Omental fat pad (tissue), 3 donors: ENCODE measurements at regions not wholly inside any gene's neighbourhood (a gene's known extent, or its start where the extent isn't known, plus 50 kb on each side); places are given as distances from the start of the nearest gene placed in this dataset.

Experiments
- ATAC-seq: fragments of 150-250 bp; one replicate; pipeline ENCODE4 v1.9.1; 2016; ENCODE audit warnings: mild to moderate bottlenecking, moderate library complexity; ENCODE audit not compliant: low FRiP score
- DNase-seq: peaks from one replicate; pipeline ENCODE4 v3.0.0-alpha.2; 2019; ENCODE audit warnings: low spot score
- TF ChIP-seq, protein P1 (sequence below), 3 donors: fragments of 450-650 bp; IDR thresholded peaks; one replicate each; pipeline ENCODE4 v1.5.1; 2016 to 2017; ENCODE audit warnings: antibody characterized with exemption in 3 of 3, mild to moderate bottlenecking in 3 of 3, moderate library complexity in 2 of 3

GRCh38 chr1:199319341-199319740, 680.5 kb downstream of the PTPRC start:
- no peak for DNase-seq
- no peak for ATAC-seq
- TF ChIP-seq, protein P1, sequence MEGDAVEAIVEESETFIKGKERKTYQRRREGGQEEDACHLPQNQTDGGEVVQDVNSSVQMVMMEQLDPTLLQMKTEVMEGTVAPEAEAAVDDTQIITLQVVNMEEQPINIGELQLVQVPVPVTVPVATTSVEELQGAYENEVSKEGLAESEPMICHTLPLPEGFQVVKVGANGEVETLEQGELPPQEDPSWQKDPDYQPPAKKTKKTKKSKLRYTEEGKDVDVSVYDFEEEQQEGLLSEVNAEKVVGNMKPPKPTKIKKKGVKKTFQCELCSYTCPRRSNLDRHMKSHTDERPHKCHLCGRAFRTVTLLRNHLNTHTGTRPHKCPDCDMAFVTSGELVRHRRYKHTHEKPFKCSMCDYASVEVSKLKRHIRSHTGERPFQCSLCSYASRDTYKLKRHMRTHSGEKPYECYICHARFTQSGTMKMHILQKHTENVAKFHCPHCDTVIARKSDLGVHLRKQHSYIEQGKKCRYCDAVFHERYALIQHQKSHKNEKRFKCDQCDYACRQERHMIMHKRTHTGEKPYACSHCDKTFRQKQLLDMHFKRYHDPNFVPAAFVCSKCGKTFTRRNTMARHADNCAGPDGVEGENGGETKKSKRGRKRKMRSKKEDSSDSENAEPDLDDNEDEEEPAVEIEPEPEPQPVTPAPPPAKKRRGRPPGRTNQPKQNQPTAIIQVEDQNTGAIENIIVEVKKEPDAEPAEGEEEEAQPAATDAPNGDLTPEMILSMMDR (IDR thresholded peaks at IDR 0.05): no peak

DNA sequence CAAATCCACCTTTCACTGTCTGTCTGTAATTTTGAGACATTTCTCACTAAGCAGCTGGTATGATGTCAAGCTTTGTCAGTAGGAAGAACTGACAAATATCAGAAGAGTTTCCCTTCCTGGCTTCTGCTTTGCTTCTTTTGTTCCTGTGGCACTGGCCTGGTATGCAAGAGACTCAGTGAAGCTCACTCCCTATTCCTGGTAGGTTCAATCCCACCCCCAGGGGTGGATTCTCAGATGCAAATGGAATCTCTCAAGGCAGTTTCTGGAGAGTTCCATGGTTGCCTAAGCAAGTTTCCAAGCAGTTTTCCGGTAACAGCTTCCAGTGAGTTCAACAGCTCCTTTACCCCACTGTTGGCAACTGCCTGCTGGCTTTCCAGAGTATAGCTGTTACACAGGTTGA, 683.4 kb downstream of the PTPRC start:
- DNase-seq: no peak
- ATAC-seq: no peak
- TF ChIP-seq, protein P1 (IDR thresholded peaks at IDR 0.05): no peak

DNA sequence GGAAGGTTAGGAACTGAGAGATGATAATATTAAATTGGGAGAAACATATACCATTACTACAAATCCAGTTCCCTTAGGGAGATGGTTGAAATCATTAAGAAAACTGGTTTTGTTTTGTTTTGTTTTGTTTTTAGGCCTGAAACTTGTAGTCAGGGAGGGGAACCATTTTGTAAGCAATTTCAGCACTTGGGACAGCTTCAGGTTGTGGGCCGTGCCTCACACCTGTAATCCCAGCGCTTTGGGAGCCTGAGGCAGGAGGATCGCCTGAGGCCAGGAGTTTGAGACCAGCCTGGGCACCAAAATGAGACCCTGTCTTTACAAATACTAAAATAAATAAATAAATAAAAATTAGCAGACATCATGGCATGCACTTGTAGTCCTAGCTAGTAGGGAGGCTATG, 694.3 kb upstream of the NR5A2 start:
- TF ChIP-seq, protein P1 (IDR thresholded peaks at IDR 0.05): no peak
- DNase-seq (no peak), ATAC-seq (no peak)

GRCh38 chr1:199335496-199335895, 692.0 kb upstream of the NR5A2 start:
- no peak for DNase-seq
- TF ChIP-seq, protein P1 (IDR thresholded peaks at IDR 0.05): no peak
- ATAC-seq: no peak

- TF ChIP-seq, protein P1 (IDR thresholded peaks at IDR 0.05): no peak
- peak; percentile 44 for ATAC-seq
Observed at GRCh38 chr1:199336745-199337640, 690.5 kb upstream of the NR5A2 start.

DNA sequence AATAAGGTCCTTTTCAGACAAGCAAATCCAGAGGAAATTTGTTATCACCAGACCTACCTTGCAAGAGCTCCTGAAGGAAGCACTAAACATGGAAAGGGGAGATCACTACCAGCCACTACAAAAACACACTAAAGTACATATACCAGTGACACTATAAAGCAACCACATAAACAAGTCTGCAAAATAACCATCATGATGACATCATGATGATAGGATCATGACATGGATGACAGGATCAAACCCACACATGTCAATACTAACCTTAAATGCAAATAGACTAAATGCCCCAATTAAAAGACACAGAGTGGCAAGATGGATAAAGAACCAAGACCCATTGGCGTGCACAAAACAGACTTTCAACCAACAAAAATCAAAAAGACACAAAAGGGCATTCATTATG, 688.8 kb upstream of the NR5A2 start:
- no peak for ATAC-seq
- TF ChIP-seq, protein P1 (IDR thresholded peaks at IDR 0.05): no peak
- no peak for DNase-seq

More at GRCh38 chr1:199336745-199337640, 690.5 kb upstream of the NR5A2 start:
- DNase-seq: no peak

DNA sequence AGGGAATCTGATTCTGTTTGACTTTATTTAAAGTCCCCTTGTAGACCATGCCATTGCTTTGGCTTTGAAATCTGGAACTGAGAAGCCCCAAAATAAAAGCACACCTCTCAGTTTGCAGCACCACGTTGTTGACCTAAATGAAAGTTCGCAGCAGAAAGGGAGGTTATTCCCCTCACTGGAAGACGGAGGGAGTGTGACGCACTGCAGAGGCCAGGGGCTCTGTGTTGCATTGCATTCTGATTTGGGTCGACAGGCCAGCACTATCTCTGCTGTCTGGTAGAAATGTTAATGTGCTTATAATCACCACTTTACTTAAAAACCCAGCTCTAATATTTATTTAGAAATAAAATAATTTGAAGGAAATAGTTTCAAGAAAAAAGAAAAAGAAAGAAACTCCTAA, 675.2 kb upstream of the NR5A2 start:
- ATAC-seq (no peak), DNase-seq (no peak)
- TF ChIP-seq, protein P1 (IDR thresholded peaks at IDR 0.05): no peak
